AG04450 (cell line): ENCODE measurements at regions not wholly inside any gene's neighbourhood (a gene's known extent, or its start where the extent isn't known, plus 50 kb on each side); places are given as distances from the start of the nearest gene placed in this dataset.

Experiments used
- CTCF ChIA-PET: fragments of 300-600, 350-600 bp; formaldehyde crosslinking; extraction: SDS; loops from one replicate; lab custom pipeline; 2022; ENCODE audit warnings: antibody characterized with exemption, inconsistent platforms; lab: Charles Lee
- POLR2A ChIA-PET: fragments of 350-600 bp; formaldehyde crosslinking; extraction: SDS; loops from one replicate; lab custom pipeline; 2021; ENCODE audit warnings: antibody characterized with exemption, inconsistent platforms; lab: Yijun Ruan, JAX
- DNase-seq: peaks from one replicate; pipeline ENCODE4 v3.0.0-alpha.2; 2011; ENCODE audit warnings: low read depth, low spot score
- H3K27ac ChIP-seq: one replicate; pipeline ENCODE4 v1.5.1; 2012; ENCODE audit warnings: low read depth, low read length, control low read depth
- H3K27me3 ChIP-seq: one replicate; pipeline ENCODE4 v1.6.0; 2012; ENCODE audit warnings: low read length; ENCODE audit not compliant: control insufficient read depth, insufficient read depth
- H3K4me3 ChIP-seq: 2 replicates; pipeline ENCODE4 v1.5.1; 2011; ENCODE audit warnings: mild to moderate bottlenecking, low read depth, low read length, control low read depth
- H3K9me3 ChIP-seq: 2 replicates; pipeline ENCODE4 v1.5.1; 2012; ENCODE audit warnings: low read length; ENCODE audit not compliant: control insufficient read depth, insufficient read depth
- TF ChIP-seq, protein P1 (sequence below): IDR thresholded peaks from 2 replicates; pipeline ENCODE4 v1.5.1; 2011; ENCODE audit warnings: low read depth, low read length, control low read depth, inconsistent platforms

GRCh38 chr2:7896940-7897487, 784.8 kb upstream of the ID2 start:
- TF ChIP-seq, protein P1, sequence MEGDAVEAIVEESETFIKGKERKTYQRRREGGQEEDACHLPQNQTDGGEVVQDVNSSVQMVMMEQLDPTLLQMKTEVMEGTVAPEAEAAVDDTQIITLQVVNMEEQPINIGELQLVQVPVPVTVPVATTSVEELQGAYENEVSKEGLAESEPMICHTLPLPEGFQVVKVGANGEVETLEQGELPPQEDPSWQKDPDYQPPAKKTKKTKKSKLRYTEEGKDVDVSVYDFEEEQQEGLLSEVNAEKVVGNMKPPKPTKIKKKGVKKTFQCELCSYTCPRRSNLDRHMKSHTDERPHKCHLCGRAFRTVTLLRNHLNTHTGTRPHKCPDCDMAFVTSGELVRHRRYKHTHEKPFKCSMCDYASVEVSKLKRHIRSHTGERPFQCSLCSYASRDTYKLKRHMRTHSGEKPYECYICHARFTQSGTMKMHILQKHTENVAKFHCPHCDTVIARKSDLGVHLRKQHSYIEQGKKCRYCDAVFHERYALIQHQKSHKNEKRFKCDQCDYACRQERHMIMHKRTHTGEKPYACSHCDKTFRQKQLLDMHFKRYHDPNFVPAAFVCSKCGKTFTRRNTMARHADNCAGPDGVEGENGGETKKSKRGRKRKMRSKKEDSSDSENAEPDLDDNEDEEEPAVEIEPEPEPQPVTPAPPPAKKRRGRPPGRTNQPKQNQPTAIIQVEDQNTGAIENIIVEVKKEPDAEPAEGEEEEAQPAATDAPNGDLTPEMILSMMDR, result no peak
- Histone ChIP-seq H3K27ac (no peak overlapping the region), H3K27me3 (no peaks in the 10 kb centered on the region), H3K4me3 (no peak overlapping the region), H3K9me3 (no peaks in the 10 kb centered on the region)
- ChIA-PET CTCF (interaction anchor here (0.7 kb wide), 1 partner anchor 852 kb away, joined by 3 read pairs; no protein-coding TSS in a partner anchor), POLR2A (no interaction called here)
- DNase-seq, result no peak

DNA sequence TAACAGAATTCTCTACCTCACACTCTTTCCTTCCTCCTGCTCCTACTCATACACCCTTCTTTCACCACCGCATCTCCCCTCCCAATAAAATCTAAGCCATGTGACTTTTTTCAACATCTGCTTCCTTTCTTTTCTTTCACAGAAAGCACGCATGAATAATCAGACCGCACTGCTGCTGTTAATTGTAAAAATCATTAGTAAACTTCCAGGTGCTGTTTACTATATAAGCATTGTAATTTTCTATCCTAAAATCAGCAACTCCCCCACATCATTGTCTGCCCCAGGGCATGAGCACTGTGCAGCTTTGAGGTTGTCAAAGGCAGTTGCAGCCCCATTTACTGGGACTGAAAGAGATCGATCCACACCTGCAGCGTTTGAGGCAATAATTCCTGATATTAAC, 782.6 kb upstream of the ID2 start:
- H3K4me3 ChIP-seq, result no peak overlapping the region
- ChIA-PET POLR2A (no interaction called here), CTCF (no interaction called here)
- TF ChIP-seq, protein P1, result no peak
- H3K9me3 ChIP-seq, result no peaks in the 10 kb centered on the region
- H3K27ac ChIP-seq, result no peak overlapping the region
- no peaks in the 10 kb centered on the region for H3K27me3 ChIP-seq
- no peak for DNase-seq

GRCh38 chr2:7899923-7900322, 781.9 kb upstream of the ID2 start:
- H3K27ac ChIP-seq, result no peak overlapping the region
- ChIA-PET CTCF (no interaction called here), POLR2A (no interaction called here)
- no peak overlapping the region for H3K4me3 ChIP-seq
- no peaks in the 10 kb centered on the region for H3K27me3 ChIP-seq
- TF ChIP-seq, protein P1, result no peak
- H3K9me3 ChIP-seq, result no peaks in the 10 kb centered on the region
- no peak for DNase-seq

DNA sequence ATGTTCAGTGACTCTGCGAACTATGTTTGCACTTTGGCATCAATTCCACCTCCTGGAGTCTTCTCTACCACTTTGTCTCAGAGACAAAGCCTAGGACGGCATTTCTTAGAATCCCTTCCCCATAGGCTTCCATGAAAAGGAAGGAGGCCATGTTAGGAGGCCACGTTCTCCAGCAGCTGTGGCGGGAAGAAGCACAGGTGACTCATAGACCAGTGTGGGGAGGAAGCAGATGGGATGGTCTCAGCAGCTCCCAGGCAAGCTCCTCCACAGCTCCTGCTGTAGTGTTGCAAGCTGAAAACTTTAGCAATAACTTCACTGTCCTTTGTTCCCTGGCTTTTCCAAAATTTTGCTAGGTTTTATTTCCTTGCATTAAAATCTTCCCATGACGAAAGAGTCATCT, 781.3 kb upstream of the ID2 start:
- TF ChIP-seq, protein P1, result no peak
- ChIA-PET CTCF (no interaction called here), POLR2A (no interaction called here)
- no peak overlapping the region for H3K27ac ChIP-seq
- no peak overlapping the region for H3K4me3 ChIP-seq
- H3K9me3 ChIP-seq, result no peaks in the 10 kb centered on the region
- H3K27me3 ChIP-seq, result no peaks in the 10 kb centered on the region
- no peak for DNase-seq

DNA sequence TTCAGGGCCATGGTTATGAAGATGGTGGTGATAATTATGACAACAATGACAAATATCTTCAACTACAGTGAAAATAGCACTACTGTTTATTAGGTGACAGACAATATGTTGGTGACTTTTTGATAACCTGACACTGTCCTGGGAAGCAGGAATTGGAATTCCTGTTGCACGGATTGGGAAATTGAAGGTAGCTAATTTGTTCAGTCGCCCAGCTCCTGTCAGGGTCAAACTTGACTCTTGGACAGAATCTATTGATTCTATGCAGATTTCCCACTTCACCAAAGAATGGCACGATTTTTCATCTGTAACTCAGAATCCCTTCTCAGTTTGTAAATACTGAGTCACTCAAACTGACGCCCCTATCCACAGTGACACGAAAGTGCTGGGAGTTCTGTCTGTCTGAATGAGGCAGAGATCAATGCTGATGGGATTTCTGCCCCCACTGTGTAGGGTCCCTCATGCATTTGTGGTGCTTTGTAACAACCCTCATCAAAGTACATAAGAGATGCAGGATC, 779.5 kb upstream of the ID2 start:
- ChIA-PET CTCF (no interaction called here), POLR2A (no interaction called here)
- no peak for DNase-seq
- Histone ChIP-seq H3K9me3 (no peaks in the 10 kb centered on the region; the same call in 1 of the 2 replicates), H3K27ac (no peak overlapping the region), H3K27me3 (no peaks in the 10 kb centered on the region), H3K4me3 (no peak overlapping the region)
- TF ChIP-seq, protein P1, result no peak
